Colonic mucosa (tissue), 4 donors: ENCODE measurements at regions not wholly inside any gene's neighbourhood (a gene's known extent, or its start where the extent isn't known, plus 50 kb on each side); places are given as distances from the start of the nearest gene placed in this dataset.

Experiments used
- DNase-seq: peaks from one replicate; pipeline ENCODE4 v3.0.0-alpha.2; 2020
- H3K27ac ChIP-seq: fragments of 200-600 bp; one replicate; pipeline ENCODE4 v1.8.0; 2021
- H3K27me3 ChIP-seq: fragments of 200-600 bp; one replicate; pipeline ENCODE4 v1.8.0; 2021
- H3K36me3 ChIP-seq: fragments of 200-600 bp; one replicate; pipeline ENCODE4 v1.8.0; 2021
- H3K4me1 ChIP-seq: fragments of 200-600 bp; one replicate; pipeline ENCODE4 v1.8.0; 2021; ENCODE audit warnings: mild to moderate bottlenecking
- H3K4me3 ChIP-seq: fragments of 200-600 bp; one replicate; pipeline ENCODE4 v1.8.0; 2021
- H3K9ac ChIP-seq, 2 donors: one replicate each; pipeline ENCODE4 v1.7.0; 2013; ENCODE audit warnings: control low read depth in 2 of 2, low read depth in 2 of 2, low read length in 2 of 2
- H3K9me3 ChIP-seq: fragments of 200-600 bp; one replicate; pipeline ENCODE4 v1.8.0; 2021
- intact Hi-C: fragments of 100-400 bp; cut with DNase I; formaldehyde crosslinking; loops from one replicate; pipeline ENCODE4 v1.14.1; 2022
- TF ChIP-seq, protein P1 (sequence below): fragments of 200-600 bp; IDR thresholded peaks from one replicate; pipeline ENCODE4 v1.8.0; 2022; ENCODE audit warnings: antibody characterized with exemption, mild to moderate bottlenecking
- donor health status: healthy.
- donor health status: DM: no; HTN: no; CAD: no.
- donor health status: DM: no; HTN: no; CAD: no.

DNA sequence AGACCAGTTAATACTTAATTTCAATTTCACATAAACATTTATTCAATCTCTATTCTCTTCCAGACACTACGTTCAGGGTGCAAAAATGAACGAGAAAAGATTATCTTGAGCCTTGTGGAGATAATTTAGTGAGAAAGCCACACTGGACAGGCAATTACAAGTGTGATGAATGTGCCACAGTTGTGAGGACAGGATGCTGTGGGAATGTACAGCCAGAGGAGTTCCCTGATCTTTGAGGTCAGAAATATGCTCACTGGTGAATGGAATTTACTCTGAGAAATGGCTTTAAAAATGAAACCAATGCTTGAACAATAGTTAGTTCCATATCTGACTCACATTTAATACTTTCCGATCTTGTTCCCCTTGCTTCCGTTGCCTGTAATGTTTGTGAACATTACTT is 864.8 kb downstream of the GATA3 start:
- Histone ChIP-seq H3K4me3 (no peak overlapping the region), H3K4me1 (no peaks in the 10 kb centered on the region), H3K27ac (no peak overlapping the region), H3K9ac (no peak overlapping the region), H3K36me3 (no peaks in the 10 kb centered on the region), H3K27me3 (no peaks in the 10 kb centered on the region), H3K9me3 (no peaks in the 10 kb centered on the region)
- intact Hi-C loops: no loop called here
- no peak for DNase-seq
- TF ChIP-seq, protein P1, sequence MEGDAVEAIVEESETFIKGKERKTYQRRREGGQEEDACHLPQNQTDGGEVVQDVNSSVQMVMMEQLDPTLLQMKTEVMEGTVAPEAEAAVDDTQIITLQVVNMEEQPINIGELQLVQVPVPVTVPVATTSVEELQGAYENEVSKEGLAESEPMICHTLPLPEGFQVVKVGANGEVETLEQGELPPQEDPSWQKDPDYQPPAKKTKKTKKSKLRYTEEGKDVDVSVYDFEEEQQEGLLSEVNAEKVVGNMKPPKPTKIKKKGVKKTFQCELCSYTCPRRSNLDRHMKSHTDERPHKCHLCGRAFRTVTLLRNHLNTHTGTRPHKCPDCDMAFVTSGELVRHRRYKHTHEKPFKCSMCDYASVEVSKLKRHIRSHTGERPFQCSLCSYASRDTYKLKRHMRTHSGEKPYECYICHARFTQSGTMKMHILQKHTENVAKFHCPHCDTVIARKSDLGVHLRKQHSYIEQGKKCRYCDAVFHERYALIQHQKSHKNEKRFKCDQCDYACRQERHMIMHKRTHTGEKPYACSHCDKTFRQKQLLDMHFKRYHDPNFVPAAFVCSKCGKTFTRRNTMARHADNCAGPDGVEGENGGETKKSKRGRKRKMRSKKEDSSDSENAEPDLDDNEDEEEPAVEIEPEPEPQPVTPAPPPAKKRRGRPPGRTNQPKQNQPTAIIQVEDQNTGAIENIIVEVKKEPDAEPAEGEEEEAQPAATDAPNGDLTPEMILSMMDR: no peak

DNA sequence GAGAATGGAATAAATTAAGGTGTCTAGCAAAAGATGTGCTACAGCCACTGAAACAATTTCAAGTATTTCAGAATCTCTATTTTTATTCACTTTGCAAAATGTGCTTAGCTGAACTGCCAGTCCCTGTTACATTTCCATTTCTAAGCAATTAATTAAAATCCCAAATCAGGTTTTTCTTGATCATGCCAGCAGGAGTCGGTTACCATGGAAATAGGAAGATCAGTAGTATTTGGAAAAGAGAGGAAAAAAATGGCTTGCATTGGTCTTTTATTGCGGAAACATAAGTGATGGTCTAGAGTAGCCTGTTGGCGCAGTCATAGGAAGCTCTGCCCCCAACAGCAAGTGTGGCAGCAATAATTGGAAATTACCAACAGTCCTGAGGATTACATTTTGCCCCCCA is 867.1 kb downstream of the GATA3 start:
- Histone ChIP-seq H3K9me3 (no peaks in the 10 kb centered on the region), H3K4me1 (no peaks in the 10 kb centered on the region), H3K27ac (no peak overlapping the region), H3K27me3 (no peaks in the 10 kb centered on the region), H3K9ac (no peak overlapping the region), H3K36me3 (no peaks in the 10 kb centered on the region), H3K4me3 (no peak overlapping the region)
- TF ChIP-seq, protein P1: no peak
- DNase-seq: no peak
- intact Hi-C loops: no loop called here

DNA sequence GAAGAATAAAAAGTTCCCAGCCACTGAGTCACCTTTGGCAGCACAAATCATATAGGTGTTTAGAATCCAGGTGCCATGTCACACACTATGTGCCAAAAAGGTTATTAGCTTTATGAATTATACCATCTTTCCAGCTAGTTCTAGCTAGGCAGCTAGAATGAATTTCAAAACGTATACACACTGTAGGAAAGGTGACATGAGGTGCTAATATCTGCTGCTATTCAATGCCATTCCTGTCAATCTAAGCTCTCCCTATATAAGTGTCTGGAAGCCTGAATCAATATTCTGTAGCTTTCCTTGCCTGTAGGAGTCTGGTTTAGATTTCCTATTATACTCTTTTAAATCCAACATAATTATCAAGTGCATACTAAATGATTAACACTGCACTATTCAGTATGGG is 868.6 kb downstream of the GATA3 start:
- intact Hi-C loops: no loop called here
- H3K27ac ChIP-seq: no peak overlapping the region
- no peak for DNase-seq
- no peaks in the 10 kb centered on the region for H3K4me1 ChIP-seq
- H3K27me3 ChIP-seq: no peaks in the 10 kb centered on the region
- no peak overlapping the region for H3K9ac ChIP-seq
- H3K4me3 ChIP-seq: no peak overlapping the region
- no peaks in the 10 kb centered on the region for H3K36me3 ChIP-seq
- H3K9me3 ChIP-seq: no peaks in the 10 kb centered on the region
- TF ChIP-seq, protein P1: no peak

- DNase-seq: no peak
- Histone ChIP-seq H3K36me3 (no peaks in the 10 kb centered on the region), H3K27me3 (no peaks in the 10 kb centered on the region), H3K27ac (no peak overlapping the region), H3K9me3 (no peaks in the 10 kb centered on the region), H3K9ac (no peak overlapping the region), H3K4me3 (no peak overlapping the region), H3K4me1 (no peaks in the 10 kb centered on the region)
- TF ChIP-seq, protein P1: no peak
- intact Hi-C loops: no loop called here
These were observed 873.2 kb downstream of the GATA3 start for GRCh38 chr10:8927705-8928104.

DNA sequence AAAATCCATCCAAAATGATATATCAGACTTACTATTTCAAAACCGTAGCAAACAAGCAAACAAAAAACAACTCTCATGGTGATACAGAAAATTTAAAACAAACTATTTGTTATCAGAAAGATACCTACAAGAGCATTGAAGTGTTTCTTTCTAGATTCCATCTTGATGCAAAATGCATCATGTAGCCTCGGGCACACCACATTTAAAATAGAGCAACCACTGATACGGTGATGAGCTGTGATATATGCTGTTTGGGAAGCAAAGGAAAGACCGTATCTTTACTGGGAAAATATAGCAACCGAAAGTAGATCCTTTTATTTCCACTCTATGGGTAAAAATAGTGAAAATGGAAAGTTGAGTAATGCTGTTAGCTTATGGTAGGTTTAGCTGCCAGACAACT is 892.0 kb downstream of the GATA3 start:
- Histone ChIP-seq H3K36me3 (no peaks in the 10 kb centered on the region), H3K27me3 (no peaks in the 10 kb centered on the region), H3K27ac (no peak overlapping the region), H3K4me3 (no peak overlapping the region), H3K9ac (no peak overlapping the region), H3K4me1 (no peaks in the 10 kb centered on the region), H3K9me3 (no peaks in the 10 kb centered on the region)
- TF ChIP-seq, protein P1: no peak
- DNase-seq: no peak
- intact Hi-C loops: no loop called here

- H3K9me3 ChIP-seq: no peaks in the 10 kb centered on the region
- intact Hi-C loops: no loop called here
- H3K4me3 ChIP-seq: no peak overlapping the region
- TF ChIP-seq, protein P1: no peak
- H3K27ac ChIP-seq: no peak overlapping the region
- H3K4me1 ChIP-seq: no peaks in the 10 kb centered on the region
- H3K27me3 ChIP-seq: no peaks in the 10 kb centered on the region
- H3K9ac ChIP-seq: no peak overlapping the region
- no peak for DNase-seq
- no peaks in the 10 kb centered on the region for H3K36me3 ChIP-seq
These were observed 896.5 kb downstream of the GATA3 start for GRCh38 chr10:8950978-8951377.
